ENCODE measurements at regions not wholly inside any gene's neighbourhood (a gene's known extent, or its start where the extent isn't known, plus 50 kb on each side); places are given as distances from the start of the nearest gene placed in this dataset.

GRCh38 chr6:120681204-120681603, 653.1 kb downstream of the TBC1D32 start:
- H3K4me1 ChIP-seq (ENCODE audit: insufficient read depth) = no peaks in the 10 kb centered on the region
- no peaks in the 10 kb centered on the region for H3K36me3 ChIP-seq (ENCODE audit: low read depth)
- H3K9me3 ChIP-seq (ENCODE audit: low read depth) = no peaks in the 10 kb centered on the region
- DNase-seq = no peak
- no peaks in the 10 kb centered on the region for H3K27me3 ChIP-seq (replicated peaks; ENCODE audit: insufficient read depth)
- in situ Hi-C loops (cut with MboI) = no loop called here
- TF ChIP-seq EZH2 (IDR thresholded peaks at IDR 0.05; ENCODE audit: insufficient read depth, poor library complexity, severe bottlenecking) (no peak), EZH2phosphoT487 (IDR thresholded peaks at IDR 0.05; ENCODE audit: insufficient read depth, low read depth) (no peak)
- H3K9ac ChIP-seq = no peak overlapping the region
- no peak overlapping the region for H3K4me3 ChIP-seq
- H3F3A ChIP-seq (ENCODE audit: insufficient read depth) = no peaks in the 10 kb centered on the region
- H4K20me1 ChIP-seq (ENCODE audit: insufficient read depth) = no peaks in the 10 kb centered on the region; the same call in 1 of the 2 replicates
- H3K27ac ChIP-seq = no peak overlapping the region
- WGBS, 2 experiments (ENCODE audit: low coverage in 1 of 2, low lambda C conversion rate in 2 of 2, missing lambda C conversion rate in 2 of 2) = 2 to 4% methylated on average over 2 of the region's 2 CpGs
- no peak overlapping the region for H3K4me2 ChIP-seq (ENCODE audit: unreplicated experiment)
- no peak overlapping the region for H2AFZ ChIP-seq
- H3K79me2 ChIP-seq (ENCODE audit: insufficient read depth) = no peaks in the 10 kb centered on the region
- H3K9me2 ChIP-seq (ENCODE audit: insufficient read depth) = no peaks in the 10 kb centered on the region

DNA sequence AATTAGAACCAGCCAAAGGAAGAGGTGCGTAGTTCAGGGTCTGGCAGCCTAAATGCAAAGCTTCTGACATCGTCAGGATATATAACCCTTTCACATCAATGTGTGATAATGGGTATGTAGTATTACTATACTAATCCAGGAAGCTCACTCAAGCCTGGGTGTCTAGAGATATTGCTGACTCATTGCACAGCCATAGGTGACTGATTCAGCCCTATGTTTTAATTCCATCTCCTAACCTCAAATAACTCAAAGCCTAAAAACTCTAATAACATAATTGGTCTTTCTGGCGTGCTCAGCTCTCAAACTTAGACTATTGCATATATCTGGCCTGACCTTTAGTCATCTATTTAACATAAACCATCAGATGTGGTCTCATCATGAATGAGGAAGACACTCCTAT, 658.4 kb downstream of the TBC1D32 start:
- TF ChIP-seq EZH2 (IDR thresholded peaks at IDR 0.05; ENCODE audit: insufficient read depth, poor library complexity, severe bottlenecking) (no peak), EZH2phosphoT487 (IDR thresholded peaks at IDR 0.05; ENCODE audit: insufficient read depth, low read depth) (no peak)
- no peaks in the 10 kb centered on the region for H3K9me2 ChIP-seq (ENCODE audit: insufficient read depth)
- H3K27ac ChIP-seq = no peak overlapping the region
- no peak overlapping the region for H3K4me3 ChIP-seq
- H4K20me1 ChIP-seq (ENCODE audit: insufficient read depth) = no peaks in the 10 kb centered on the region; the same call in 1 of the 2 replicates
- no peaks in the 10 kb centered on the region for H3K9me3 ChIP-seq (ENCODE audit: low read depth)
- H3F3A ChIP-seq (ENCODE audit: insufficient read depth) = no peaks in the 10 kb centered on the region
- DNase-seq = no peak
- H2AFZ ChIP-seq = no peak overlapping the region
- in situ Hi-C loops (cut with MboI) = no loop called here
- no peak overlapping the region for H3K9ac ChIP-seq
- H3K36me3 ChIP-seq (ENCODE audit: low read depth) = no peaks in the 10 kb centered on the region
- H3K79me2 ChIP-seq (ENCODE audit: insufficient read depth) = no peaks in the 10 kb centered on the region
- H3K4me1 ChIP-seq (ENCODE audit: insufficient read depth) = no peaks in the 10 kb centered on the region
- 10 to 15% methylated on average over 3 of the region's 3 CpGs for WGBS, 2 experiments (ENCODE audit: low coverage in 1 of 2, low lambda C conversion rate in 2 of 2, missing lambda C conversion rate in 2 of 2)
- H3K4me2 ChIP-seq (ENCODE audit: unreplicated experiment) = no peak overlapping the region
- H3K27me3 ChIP-seq (replicated peaks; ENCODE audit: insufficient read depth) = no peaks in the 10 kb centered on the region

DNA sequence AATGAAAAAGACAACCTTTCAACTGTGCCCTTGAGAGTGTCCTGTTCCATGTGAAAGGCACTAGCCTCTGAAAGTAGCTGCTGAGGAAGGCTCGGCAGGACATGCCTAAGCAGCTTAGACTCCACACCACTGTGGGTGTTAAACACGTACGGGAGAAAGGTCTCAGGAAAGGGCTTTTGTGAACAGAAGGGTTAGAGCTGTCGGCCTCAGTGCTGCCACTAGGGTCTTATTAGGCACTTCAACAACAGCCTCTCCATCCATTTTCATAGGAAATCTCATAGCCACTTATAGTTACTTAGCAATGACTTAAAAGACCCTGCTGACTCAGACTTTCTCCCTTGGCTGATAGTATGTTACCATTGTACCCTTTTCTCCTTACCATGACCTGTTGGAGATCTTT, 662.8 kb downstream of the TBC1D32 start:
- Histone ChIP-seq H3K4me3 (no peak overlapping the region), H3K9ac (no peak overlapping the region), H3K4me2 (ENCODE audit: unreplicated experiment) (no peak overlapping the region), H3K9me3 (ENCODE audit: low read depth) (no peaks in the 10 kb centered on the region), H3K79me2 (ENCODE audit: insufficient read depth) (no peaks in the 10 kb centered on the region), H3K9me2 (ENCODE audit: insufficient read depth) (no peaks in the 10 kb centered on the region), H4K20me1 (ENCODE audit: insufficient read depth) (no peaks in the 10 kb centered on the region), H3K36me3 (ENCODE audit: low read depth) (no peaks in the 10 kb centered on the region), H3F3A (ENCODE audit: insufficient read depth) (no peaks in the 10 kb centered on the region), H2AFZ (no peak overlapping the region), H3K4me1 (ENCODE audit: insufficient read depth) (no peaks in the 10 kb centered on the region), H3K27ac (no peak overlapping the region), H3K27me3 (replicated peaks; ENCODE audit: insufficient read depth) (no peaks in the 10 kb centered on the region)
- TF ChIP-seq EZH2phosphoT487 (IDR thresholded peaks at IDR 0.05; ENCODE audit: insufficient read depth, low read depth) = no peak
- no peak for TF ChIP-seq EZH2 (IDR thresholded peaks at IDR 0.05; ENCODE audit: insufficient read depth, poor library complexity, severe bottlenecking)
- 13 to 14% methylated on average over 4 of the region's 4 CpGs for WGBS, 2 experiments (ENCODE audit: low coverage in 1 of 2, low lambda C conversion rate in 2 of 2, missing lambda C conversion rate in 2 of 2)
- in situ Hi-C loops (cut with MboI) = no loop called here
- no peak for DNase-seq

DNA sequence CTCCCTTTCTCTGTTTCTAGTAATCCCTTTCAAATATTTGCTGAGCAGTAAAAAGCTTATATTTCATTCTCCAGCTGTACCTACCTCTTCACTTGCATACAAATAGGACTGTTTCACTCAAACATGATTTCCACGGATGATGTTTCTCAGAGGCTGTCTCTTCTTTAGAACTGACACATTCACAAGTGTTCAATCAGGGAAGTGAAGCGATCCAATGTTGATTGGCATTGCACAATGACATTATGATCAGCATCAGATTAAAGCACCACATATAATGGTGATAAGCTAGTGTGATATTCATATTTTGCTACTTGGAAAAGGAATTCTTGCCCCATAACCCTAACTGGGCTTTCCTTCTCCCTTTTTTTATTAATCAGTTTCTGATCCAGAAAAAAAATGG, 681.8 kb downstream of the TBC1D32 start:
- no peak for TF ChIP-seq EZH2phosphoT487 (IDR thresholded peaks at IDR 0.05; ENCODE audit: insufficient read depth, low read depth)
- TF ChIP-seq EZH2 (IDR thresholded peaks at IDR 0.05; ENCODE audit: insufficient read depth, poor library complexity, severe bottlenecking) = no peak
- no peak overlapping the region for H3K4me2 ChIP-seq (ENCODE audit: unreplicated experiment)
- DNase-seq = no peak
- no peaks in the 10 kb centered on the region for H3K9me3 ChIP-seq (ENCODE audit: low read depth)
- H3K27me3 ChIP-seq (replicated peaks; ENCODE audit: insufficient read depth) = no peaks in the 10 kb centered on the region
- H3K9ac ChIP-seq = no peak overlapping the region
- no peaks in the 10 kb centered on the region for H3K9me2 ChIP-seq (ENCODE audit: insufficient read depth)
- H3K36me3 ChIP-seq (ENCODE audit: low read depth) = no peaks in the 10 kb centered on the region
- no peaks in the 10 kb centered on the region for H3K79me2 ChIP-seq (ENCODE audit: insufficient read depth)
- H3F3A ChIP-seq (ENCODE audit: insufficient read depth) = no peaks in the 10 kb centered on the region
- no peak overlapping the region for H3K27ac ChIP-seq
- in situ Hi-C loops (cut with MboI) = no loop called here
- no peaks in the 10 kb centered on the region for H4K20me1 ChIP-seq (ENCODE audit: insufficient read depth)
- 30 to 31% methylated on average over 2 of the region's 2 CpGs for WGBS, 2 experiments (ENCODE audit: low coverage in 1 of 2, low lambda C conversion rate in 2 of 2, missing lambda C conversion rate in 2 of 2)
- H3K4me1 ChIP-seq (ENCODE audit: insufficient read depth) = no peaks in the 10 kb centered on the region
- no peak overlapping the region for H2AFZ ChIP-seq
- no peak overlapping the region for H3K4me3 ChIP-seq

- H3K36me3 ChIP-seq (ENCODE audit: low read depth) = no peaks in the 10 kb centered on the region
- no peaks in the 10 kb centered on the region for H3K4me1 ChIP-seq (ENCODE audit: insufficient read depth)
- no peak overlapping the region for H3K9ac ChIP-seq
- H4K20me1 ChIP-seq (ENCODE audit: insufficient read depth) = no peaks in the 10 kb centered on the region
- 2 to 3% methylated on average over 2 of the region's 2 CpGs for whole genome bisulfite sequencing, 2 experiments (ENCODE audit: low coverage in 1 of 2, low lambda C conversion rate in 2 of 2, missing lambda C conversion rate in 2 of 2)
- in situ Hi-C loops (cut with MboI) = no loop called here
- H3K9me2 ChIP-seq (ENCODE audit: insufficient read depth) = no peaks in the 10 kb centered on the region
- no peak overlapping the region for H3K4me3 ChIP-seq
- no peak overlapping the region for H2AFZ ChIP-seq
- H3K4me2 ChIP-seq (ENCODE audit: unreplicated experiment) = no peak overlapping the region
- H3K9me3 ChIP-seq (ENCODE audit: low read depth) = no peaks in the 10 kb centered on the region
- TF ChIP-seq EZH2phosphoT487 (IDR thresholded peaks at IDR 0.05; ENCODE audit: insufficient read depth, low read depth) (no peak), EZH2 (IDR thresholded peaks at IDR 0.05; ENCODE audit: insufficient read depth, poor library complexity, severe bottlenecking) (no peak)
- H3K79me2 ChIP-seq (ENCODE audit: insufficient read depth) = no peaks in the 10 kb centered on the region
- H3F3A ChIP-seq (ENCODE audit: insufficient read depth) = no peaks in the 10 kb centered on the region
- DNase-seq = no peak
- no peak overlapping the region for H3K27ac ChIP-seq
- H3K27me3 ChIP-seq (replicated peaks; ENCODE audit: insufficient read depth) = no peaks in the 10 kb centered on the region
These were observed 685.6 kb downstream of the TBC1D32 start for GRCh38 chr6:120648713-120649112.
